Esophagus squamous epithelium (tissue), 4 donors: ENCODE measurements at regions not wholly inside any gene's neighbourhood (a gene's known extent, or its start where the extent isn't known, plus 50 kb on each side); places are given as distances from the start of the nearest gene placed in this dataset.

Source experiments
- CTCF ChIP-seq, 6 experiments: fragments of 450-650 bp in 4 of 6; fragments of 200-600 bp in 2 of 6; sonication (generic) in 2 of 6; IDR thresholded peaks; one replicate each; pipeline ENCODE4 v1.5.1; 2016 to 2019; ENCODE audit warnings: antibody characterized with exemption in 6 of 6, mild to moderate bottlenecking in 4 of 6, moderate library complexity in 4 of 6
- POLR2A ChIP-seq, 4 donors: fragments of 450-650 bp; IDR thresholded peaks; one replicate each; pipeline ENCODE4 v1.6.1; 2017; ENCODE audit warnings: antibody characterized with exemption in 4 of 4, mild to moderate bottlenecking in 4 of 4, moderate library complexity in 3 of 4

GRCh38 chr11:29780756-29781155 is 236.1 kb downstream of the KCNA4 start:
- no peak for TF ChIP-seq CTCF (IDR thresholded peaks at IDR 0.05)
- TF ChIP-seq POLR2A (IDR thresholded peaks at IDR 0.05) = no peak
